ENCODE measurements at regions not wholly inside any gene's neighbourhood (a gene's known extent, or its start where the extent isn't known, plus 50 kb on each side); places are given as distances from the start of the nearest gene placed in this dataset.
A peak's percentile ranks its signal among the peaks of the same experiment; 100 is the strongest.

- Mint-ChIP-seq H3K4me3 (no peak overlapping the region), H3K27ac (no peak overlapping the region), H3K9me3 (no peaks in the 10 kb centered on the region), H3K4me1 (peaks cover 17% of the 10 kb centered on the region), H3K27me3 (peaks cover 5% of the 10 kb centered on the region), H3K36me3 (ENCODE audit: low read depth) (no peaks in the 10 kb centered on the region)
- ChIA-PET POLR2A (no interaction called here), CTCF (no interaction called here)
- DNase-seq, result no peak
These were observed 50.0 kb upstream of the ALDH1B1 start for GRCh38 chr9:38342532-38342931.

- Mint-ChIP-seq H3K27me3 (peaks cover 5% of the 10 kb centered on the region), H3K4me1 (peaks cover 17% of the 10 kb centered on the region), H3K4me3 (no peak overlapping the region), H3K9me3 (no peaks in the 10 kb centered on the region), H3K36me3 (ENCODE audit: low read depth) (no peaks in the 10 kb centered on the region), H3K27ac (no peak overlapping the region)
- no peak for DNase-seq
- CTCF ChIA-PET, result no interaction called here
- POLR2A ChIA-PET, result no interaction called here
These were observed 50.4 kb upstream of the ALDH1B1 start for GRCh38 chr9:38342096-38342495.

- no peaks in the 10 kb centered on the region for H3K9me3 Mint-ChIP-seq
- H3K4me1 Mint-ChIP-seq, result peaks cover 17% of the 10 kb centered on the region
- CTCF ChIA-PET, result interaction anchor here (1.1 kb wide), 1 partner anchor 426 kb away, joined by 3 read pairs; no protein-coding TSS in a partner anchor
- H3K27me3 Mint-ChIP-seq, result peaks cover 3% of the 10 kb centered on the region
- POLR2A ChIA-PET, result interaction anchor here (0.7 kb wide), 1 partner anchor 112 kb away, joined by 3 read pairs; no protein-coding TSS in a partner anchor
- no peak overlapping the region for H3K4me3 Mint-ChIP-seq
- no peaks in the 10 kb centered on the region for H3K36me3 Mint-ChIP-seq (ENCODE audit: low read depth)
- no peak overlapping the region for H3K27ac Mint-ChIP-seq
- DNase-seq, result peak; percentile 14
These were observed 53.0 kb upstream of the ALDH1B1 start for GRCh38 chr9:38339496-38339895.

- peak; percentile 20 for DNase-seq
These were observed 53.4 kb upstream of the ALDH1B1 start for GRCh38 chr9:38339087-38339486.

GRCh38 chr9:38338342-38339018, 54.0 kb upstream of the ALDH1B1 start:
- Mint-ChIP-seq H3K27me3 (peaks cover 3% of the 10 kb centered on the region), H3K27ac (no peak overlapping the region), H3K9me3 (no peaks in the 10 kb centered on the region), H3K36me3 (ENCODE audit: low read depth) (no peaks in the 10 kb centered on the region), H3K4me1 (peaks cover 17% of the 10 kb centered on the region), H3K4me3 (no peak overlapping the region)
- CTCF ChIA-PET, result interaction anchor here (0.7 to 1.1 kb wide), 2 partner anchors 111 to 425 kb away, joined by 3 read pairs; no protein-coding TSS in a partner anchor
- DNase-seq, result no peak
- POLR2A ChIA-PET, result interaction anchor here (0.8 kb wide), 1 partner anchor 436 kb away, joined by 3 read pairs; no protein-coding TSS in a partner anchor

More at GRCh38 chr9:38339087-38339486, 53.4 kb upstream of the ALDH1B1 start:
- no peaks in the 10 kb centered on the region for H3K9me3 Mint-ChIP-seq
- CTCF ChIA-PET, result interaction anchor here (0.7 to 1.1 kb wide), 2 partner anchors 112 to 425 kb away, joined by 3 read pairs; no protein-coding TSS in a partner anchor
- peaks cover 17% of the 10 kb centered on the region for H3K4me1 Mint-ChIP-seq
- H3K4me3 Mint-ChIP-seq, result no peak overlapping the region
- POLR2A ChIA-PET, result interaction anchor here (0.7 to 0.8 kb wide), 2 partner anchors 112 to 436 kb away, joined by 3 read pairs; no protein-coding TSS in a partner anchor
- no peak overlapping the region for H3K27ac Mint-ChIP-seq
- H3K36me3 Mint-ChIP-seq (ENCODE audit: low read depth), result no peaks in the 10 kb centered on the region
- peaks cover 3% of the 10 kb centered on the region for H3K27me3 Mint-ChIP-seq

GRCh38 chr9:38337706-38338264, 54.7 kb upstream of the ALDH1B1 start:
- Mint-ChIP-seq H3K4me3 (no peak overlapping the region), H3K27ac (no peak overlapping the region), H3K4me1 (peaks cover 16% of the 10 kb centered on the region), H3K9me3 (no peaks in the 10 kb centered on the region), H3K27me3 (peaks cover 3% of the 10 kb centered on the region), H3K36me3 (ENCODE audit: low read depth) (no peaks in the 10 kb centered on the region)
- CTCF ChIA-PET, result no interaction called here
- POLR2A ChIA-PET, result no interaction called here
- no peak for DNase-seq

GRCh38 chr9:38337181-38337580, 55.3 kb upstream of the ALDH1B1 start:
- DNase-seq, result no peak
- ChIA-PET CTCF (no interaction called here), POLR2A (no interaction called here)
- no peaks in the 10 kb centered on the region for H3K9me3 Mint-ChIP-seq
- no peaks in the 10 kb centered on the region for H3K36me3 Mint-ChIP-seq (ENCODE audit: low read depth)
- H3K4me3 Mint-ChIP-seq, result no peak overlapping the region
- peaks cover 10% of the 10 kb centered on the region for H3K4me1 Mint-ChIP-seq
- H3K27me3 Mint-ChIP-seq, result peaks cover 3% of the 10 kb centered on the region
- H3K27ac Mint-ChIP-seq, result no peak overlapping the region

- no peak for DNase-seq
- peaks cover 5% of the 10 kb centered on the region for H3K27me3 Mint-ChIP-seq
- H3K27ac Mint-ChIP-seq, result no peak overlapping the region
- no peaks in the 10 kb centered on the region for H3K36me3 Mint-ChIP-seq (ENCODE audit: low read depth)
- CTCF ChIA-PET, result no interaction called here
- H3K4me3 Mint-ChIP-seq, result no peak overlapping the region
- POLR2A ChIA-PET, result no interaction called here
- H3K4me1 Mint-ChIP-seq, result peaks cover 10% of the 10 kb centered on the region
- H3K9me3 Mint-ChIP-seq, result no peaks in the 10 kb centered on the region
These were observed 56.2 kb upstream of the ALDH1B1 start for GRCh38 chr9:38336341-38336740.

GRCh38 chr9:38335686-38336085, 56.8 kb upstream of the ALDH1B1 start:
- H3K4me3 Mint-ChIP-seq, result no peak overlapping the region
- no peaks in the 10 kb centered on the region for H3K9me3 Mint-ChIP-seq
- peaks cover 10% of the 10 kb centered on the region for H3K4me1 Mint-ChIP-seq
- H3K27ac Mint-ChIP-seq, result no peak overlapping the region
- H3K36me3 Mint-ChIP-seq (ENCODE audit: low read depth), result no peaks in the 10 kb centered on the region
- no peak for DNase-seq
- ChIA-PET POLR2A (no interaction called here), CTCF (no interaction called here)
- H3K27me3 Mint-ChIP-seq, result peaks cover 5% of the 10 kb centered on the region

GRCh38 chr9:38334234-38334633, 58.3 kb upstream of the ALDH1B1 start:
- ChIA-PET POLR2A (no interaction called here), CTCF (interaction anchor here (1.2 kb wide), 1 partner anchor 28 kb away, joined by 3 read pairs; no protein-coding TSS in a partner anchor)
- no peak overlapping the region for H3K27ac Mint-ChIP-seq
- no peak for DNase-seq
- H3K9me3 Mint-ChIP-seq, result no peaks in the 10 kb centered on the region
- no peak overlapping the region for H3K4me3 Mint-ChIP-seq
- H3K4me1 Mint-ChIP-seq, result peaks cover 8% of the 10 kb centered on the region
- H3K36me3 Mint-ChIP-seq (ENCODE audit: low read depth), result no peaks in the 10 kb centered on the region
- peaks cover 5% of the 10 kb centered on the region for H3K27me3 Mint-ChIP-seq

- Mint-ChIP-seq H3K36me3 (ENCODE audit: low read depth) (no peaks in the 10 kb centered on the region), H3K4me1 (no peaks in the 10 kb centered on the region), H3K4me3 (no peak overlapping the region), H3K9me3 (no peaks in the 10 kb centered on the region), H3K27me3 (peaks cover 4% of the 10 kb centered on the region), H3K27ac (no peak overlapping the region)
- CTCF ChIA-PET, result interaction anchor here (1.0 kb wide), 1 partner anchor 35 kb away, joined by 3 read pairs; no protein-coding TSS in a partner anchor
- POLR2A ChIA-PET, result no interaction called here
- DNase-seq, result no peak
These were observed 59.5 kb upstream of the ALDH1B1 start for GRCh38 chr9:38333047-38333446.

- POLR2A ChIA-PET, result no interaction called here
- H3K27ac Mint-ChIP-seq, result no peak overlapping the region
- H3K9me3 Mint-ChIP-seq, result no peaks in the 10 kb centered on the region
- H3K36me3 Mint-ChIP-seq (ENCODE audit: low read depth), result no peaks in the 10 kb centered on the region
- peaks cover 8% of the 10 kb centered on the region for H3K27me3 Mint-ChIP-seq
- CTCF ChIA-PET, result interaction anchor here (1.0 kb wide), 1 partner anchor 34 kb away, joined by 3 read pairs; no protein-coding TSS in a partner anchor
- no peak for DNase-seq
- no peaks in the 10 kb centered on the region for H3K4me1 Mint-ChIP-seq
- H3K4me3 Mint-ChIP-seq, result no peak overlapping the region
These were observed 59.9 kb upstream of the ALDH1B1 start for GRCh38 chr9:38332625-38333024.

- no peaks in the 10 kb centered on the region for H3K9me3 Mint-ChIP-seq
- DNase-seq, result no peak
- H3K4me3 Mint-ChIP-seq, result no peak overlapping the region
- POLR2A ChIA-PET, result interaction anchor here (0.7 kb wide), 1 partner anchor 91 kb away, joined by 3 read pairs; no protein-coding TSS in a partner anchor
- no peak overlapping the region for H3K27ac Mint-ChIP-seq
- no peaks in the 10 kb centered on the region for H3K4me1 Mint-ChIP-seq
- H3K27me3 Mint-ChIP-seq, result peaks cover 10% of the 10 kb centered on the region
- H3K36me3 Mint-ChIP-seq (ENCODE audit: low read depth), result no peaks in the 10 kb centered on the region
- CTCF ChIA-PET, result no interaction called here
These were observed 61.4 kb upstream of the ALDH1B1 start for GRCh38 chr9:38331141-38331540.
